ENCODE measurements at regions not wholly inside any gene's neighbourhood (a gene's known extent, or its start where the extent isn't known, plus 50 kb on each side); places are given as distances from the start of the nearest gene placed in this dataset.

DNA sequence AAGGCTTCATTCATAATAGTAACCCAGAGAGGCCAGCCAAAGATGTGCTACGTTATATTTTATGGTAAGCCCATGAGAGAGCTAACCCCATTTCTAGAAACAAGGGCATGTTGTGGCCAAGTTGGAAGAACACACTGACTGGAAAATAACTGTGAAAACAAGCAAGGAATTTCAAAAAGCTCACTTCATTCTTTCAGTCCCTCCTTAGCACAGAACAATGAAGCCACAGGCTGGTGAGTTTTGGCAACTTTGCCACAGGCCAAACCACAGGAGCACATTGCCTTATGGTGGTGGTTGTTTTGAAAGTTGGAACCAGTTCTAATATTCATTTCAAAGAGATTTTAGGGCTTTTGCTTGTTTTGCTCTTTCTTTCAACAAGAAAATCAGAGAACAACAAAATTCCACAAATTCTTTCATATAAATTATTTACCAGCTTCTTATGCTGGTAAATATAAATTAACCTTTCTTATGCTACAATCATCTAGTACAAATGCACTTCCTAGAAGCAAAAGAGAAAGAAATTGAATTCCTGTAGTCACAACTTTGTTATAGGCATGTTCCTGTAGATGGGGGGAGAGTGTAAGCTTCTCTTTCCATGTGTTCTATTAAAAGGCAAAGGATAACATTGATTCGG, 225.4 kb upstream of the RFX3 start:
- Histone ChIP-seq H3K9ac (ENCODE audit: low read depth in 1 of 2, low read length in 2 of 2) (no peak overlapping the region), H3K27ac (ENCODE audit: low read depth in 1 of 2, low read length in 2 of 2) (no peak overlapping the region), H3K27me3 (ENCODE audit: control insufficient read depth in 4 of 4, insufficient read depth in 4 of 4, low read length in 3 of 4) (no peaks in the 10 kb centered on the region), H3K4me1 (ENCODE audit: control insufficient read depth in 4 of 4, insufficient read depth in 4 of 4, low read length in 3 of 4) (no peaks in the 10 kb centered on the region), H3K4me3 (ENCODE audit: low read depth in 1 of 3, low read length in 3 of 3) (no peak overlapping the region), H3K36me3 (ENCODE audit: control insufficient read depth in 4 of 4, insufficient read depth in 3 of 4, low read depth in 1 of 4, low read length in 3 of 4) (no peaks in the 10 kb centered on the region), H3K9me3 (ENCODE audit: control insufficient read depth in 4 of 4, low read length in 3 of 4) (no peaks in the 10 kb centered on the region)
- 74% methylated on average over 2 of the region's 2 CpGs for WGBS
- no peak for DNase-seq (ENCODE audit: low spot score)
- no peak for TF ChIP-seq NR2F2 (IDR thresholded peaks at IDR 0.05)
- no peak for TF ChIP-seq RAD21 (IDR thresholded peaks at IDR 0.05)
- TF ChIP-seq SP1 (IDR thresholded peaks at IDR 0.05): no peak
- TF ChIP-seq RXRA (IDR thresholded peaks at IDR 0.05): no peak
- TF ChIP-seq, protein P1, sequence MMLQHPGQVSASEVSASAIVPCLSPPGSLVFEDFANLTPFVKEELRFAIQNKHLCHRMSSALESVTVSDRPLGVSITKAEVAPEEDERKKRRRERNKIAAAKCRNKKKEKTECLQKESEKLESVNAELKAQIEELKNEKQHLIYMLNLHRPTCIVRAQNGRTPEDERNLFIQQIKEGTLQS (IDR thresholded peaks at IDR 0.05): no peak
- TF ChIP-seq, protein P2, sequence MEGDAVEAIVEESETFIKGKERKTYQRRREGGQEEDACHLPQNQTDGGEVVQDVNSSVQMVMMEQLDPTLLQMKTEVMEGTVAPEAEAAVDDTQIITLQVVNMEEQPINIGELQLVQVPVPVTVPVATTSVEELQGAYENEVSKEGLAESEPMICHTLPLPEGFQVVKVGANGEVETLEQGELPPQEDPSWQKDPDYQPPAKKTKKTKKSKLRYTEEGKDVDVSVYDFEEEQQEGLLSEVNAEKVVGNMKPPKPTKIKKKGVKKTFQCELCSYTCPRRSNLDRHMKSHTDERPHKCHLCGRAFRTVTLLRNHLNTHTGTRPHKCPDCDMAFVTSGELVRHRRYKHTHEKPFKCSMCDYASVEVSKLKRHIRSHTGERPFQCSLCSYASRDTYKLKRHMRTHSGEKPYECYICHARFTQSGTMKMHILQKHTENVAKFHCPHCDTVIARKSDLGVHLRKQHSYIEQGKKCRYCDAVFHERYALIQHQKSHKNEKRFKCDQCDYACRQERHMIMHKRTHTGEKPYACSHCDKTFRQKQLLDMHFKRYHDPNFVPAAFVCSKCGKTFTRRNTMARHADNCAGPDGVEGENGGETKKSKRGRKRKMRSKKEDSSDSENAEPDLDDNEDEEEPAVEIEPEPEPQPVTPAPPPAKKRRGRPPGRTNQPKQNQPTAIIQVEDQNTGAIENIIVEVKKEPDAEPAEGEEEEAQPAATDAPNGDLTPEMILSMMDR (IDR thresholded peaks at IDR 0.05; ENCODE audit: low read depth, low read length, missing input control): no peak
- TF ChIP-seq GABPA (IDR thresholded peaks at IDR 0.05 in 1 of 2, conservative IDR thresholded peaks at IDR 0.05 in 1 of 2): no peak
- no peak for TF ChIP-seq TAF1 (conservative IDR thresholded peaks at IDR 0.05)
- TF ChIP-seq, protein P3, sequence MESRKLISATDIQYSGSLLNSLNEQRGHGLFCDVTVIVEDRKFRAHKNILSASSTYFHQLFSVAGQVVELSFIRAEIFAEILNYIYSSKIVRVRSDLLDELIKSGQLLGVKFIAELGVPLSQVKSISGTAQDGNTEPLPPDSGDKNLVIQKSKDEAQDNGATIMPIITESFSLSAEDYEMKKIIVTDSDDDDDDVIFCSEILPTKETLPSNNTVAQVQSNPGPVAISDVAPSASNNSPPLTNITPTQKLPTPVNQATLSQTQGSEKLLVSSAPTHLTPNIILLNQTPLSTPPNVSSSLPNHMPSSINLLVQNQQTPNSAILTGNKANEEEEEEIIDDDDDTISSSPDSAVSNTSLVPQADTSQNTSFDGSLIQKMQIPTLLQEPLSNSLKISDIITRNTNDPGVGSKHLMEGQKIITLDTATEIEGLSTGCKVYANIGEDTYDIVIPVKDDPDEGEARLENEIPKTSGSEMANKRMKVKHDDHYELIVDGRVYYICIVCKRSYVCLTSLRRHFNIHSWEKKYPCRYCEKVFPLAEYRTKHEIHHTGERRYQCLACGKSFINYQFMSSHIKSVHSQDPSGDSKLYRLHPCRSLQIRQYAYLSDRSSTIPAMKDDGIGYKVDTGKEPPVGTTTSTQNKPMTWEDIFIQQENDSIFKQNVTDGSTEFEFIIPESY (IDR thresholded peaks at IDR 0.05): no peak
- no peak for TF ChIP-seq EGR1 (IDR thresholded peaks at IDR 0.05; ENCODE audit: low read depth in 2 of 2)
- no peak for TF ChIP-seq JUND (IDR thresholded peaks at IDR 0.05)
- no peak for TF ChIP-seq YY1 (IDR thresholded peaks at IDR 0.05)
- TF ChIP-seq FOXA2 (IDR thresholded peaks at IDR 0.05): no peak
- no peak for TF ChIP-seq HNF4A (conservative IDR thresholded peaks at IDR 0.05)
- TF ChIP-seq, protein P4, sequence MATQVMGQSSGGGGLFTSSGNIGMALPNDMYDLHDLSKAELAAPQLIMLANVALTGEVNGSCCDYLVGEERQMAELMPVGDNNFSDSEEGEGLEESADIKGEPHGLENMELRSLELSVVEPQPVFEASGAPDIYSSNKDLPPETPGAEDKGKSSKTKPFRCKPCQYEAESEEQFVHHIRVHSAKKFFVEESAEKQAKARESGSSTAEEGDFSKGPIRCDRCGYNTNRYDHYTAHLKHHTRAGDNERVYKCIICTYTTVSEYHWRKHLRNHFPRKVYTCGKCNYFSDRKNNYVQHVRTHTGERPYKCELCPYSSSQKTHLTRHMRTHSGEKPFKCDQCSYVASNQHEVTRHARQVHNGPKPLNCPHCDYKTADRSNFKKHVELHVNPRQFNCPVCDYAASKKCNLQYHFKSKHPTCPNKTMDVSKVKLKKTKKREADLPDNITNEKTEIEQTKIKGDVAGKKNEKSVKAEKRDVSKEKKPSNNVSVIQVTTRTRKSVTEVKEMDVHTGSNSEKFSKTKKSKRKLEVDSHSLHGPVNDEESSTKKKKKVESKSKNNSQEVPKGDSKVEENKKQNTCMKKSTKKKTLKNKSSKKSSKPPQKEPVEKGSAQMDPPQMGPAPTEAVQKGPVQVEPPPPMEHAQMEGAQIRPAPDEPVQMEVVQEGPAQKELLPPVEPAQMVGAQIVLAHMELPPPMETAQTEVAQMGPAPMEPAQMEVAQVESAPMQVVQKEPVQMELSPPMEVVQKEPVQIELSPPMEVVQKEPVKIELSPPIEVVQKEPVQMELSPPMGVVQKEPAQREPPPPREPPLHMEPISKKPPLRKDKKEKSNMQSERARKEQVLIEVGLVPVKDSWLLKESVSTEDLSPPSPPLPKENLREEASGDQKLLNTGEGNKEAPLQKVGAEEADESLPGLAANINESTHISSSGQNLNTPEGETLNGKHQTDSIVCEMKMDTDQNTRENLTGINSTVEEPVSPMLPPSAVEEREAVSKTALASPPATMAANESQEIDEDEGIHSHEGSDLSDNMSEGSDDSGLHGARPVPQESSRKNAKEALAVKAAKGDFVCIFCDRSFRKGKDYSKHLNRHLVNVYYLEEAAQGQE (IDR thresholded peaks at IDR 0.05): no peak
- TF ChIP-seq HNF4G (IDR thresholded peaks at IDR 0.05): no peak

DNA sequence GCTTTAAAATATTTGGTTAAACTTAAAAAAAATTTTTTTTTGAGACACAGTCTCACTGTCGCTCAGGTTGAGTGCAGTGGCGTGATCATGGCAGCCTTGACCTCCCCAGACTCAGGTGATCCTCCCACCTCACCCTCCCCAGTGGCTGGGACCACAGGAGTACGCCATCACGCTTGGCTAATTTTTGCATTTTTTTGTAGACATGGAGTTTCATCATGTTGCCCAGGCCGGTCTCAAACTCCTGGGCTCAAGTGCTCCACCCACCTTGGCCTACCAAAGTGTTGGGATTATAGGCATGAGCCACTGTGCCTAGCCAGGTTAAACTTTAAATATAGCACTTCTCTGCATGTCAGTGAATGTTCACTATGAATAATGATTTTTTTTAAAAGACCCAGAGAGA, 224.5 kb upstream of the RFX3 start:
- Histone ChIP-seq H3K36me3 (ENCODE audit: control insufficient read depth in 4 of 4, insufficient read depth in 3 of 4, low read depth in 1 of 4, low read length in 3 of 4) (no peaks in the 10 kb centered on the region), H3K9ac (ENCODE audit: low read depth in 1 of 2, low read length in 2 of 2) (no peak overlapping the region), H3K27ac (ENCODE audit: low read depth in 1 of 2, low read length in 2 of 2) (no peak overlapping the region), H3K4me1 (ENCODE audit: control insufficient read depth in 4 of 4, insufficient read depth in 4 of 4, low read length in 3 of 4) (no peaks in the 10 kb centered on the region), H3K4me3 (ENCODE audit: low read depth in 1 of 3, low read length in 3 of 3) (no peak overlapping the region), H3K9me3 (ENCODE audit: control insufficient read depth in 4 of 4, low read length in 3 of 4) (no peaks in the 10 kb centered on the region), H3K27me3 (ENCODE audit: control insufficient read depth in 4 of 4, insufficient read depth in 4 of 4, low read length in 3 of 4) (no peaks in the 10 kb centered on the region)
- no peak for TF ChIP-seq HNF4G (IDR thresholded peaks at IDR 0.05)
- DNase-seq (ENCODE audit: low spot score): no peak
- WGBS: 78% methylated on average over 5 of the region's 5 CpGs

All from liver (tissue), 8 donors.